ENCODE measurements at regions not wholly inside any gene's neighbourhood (a gene's known extent, or its start where the extent isn't known, plus 50 kb on each side); places are given as distances from the start of the nearest gene placed in this dataset.

DNA sequence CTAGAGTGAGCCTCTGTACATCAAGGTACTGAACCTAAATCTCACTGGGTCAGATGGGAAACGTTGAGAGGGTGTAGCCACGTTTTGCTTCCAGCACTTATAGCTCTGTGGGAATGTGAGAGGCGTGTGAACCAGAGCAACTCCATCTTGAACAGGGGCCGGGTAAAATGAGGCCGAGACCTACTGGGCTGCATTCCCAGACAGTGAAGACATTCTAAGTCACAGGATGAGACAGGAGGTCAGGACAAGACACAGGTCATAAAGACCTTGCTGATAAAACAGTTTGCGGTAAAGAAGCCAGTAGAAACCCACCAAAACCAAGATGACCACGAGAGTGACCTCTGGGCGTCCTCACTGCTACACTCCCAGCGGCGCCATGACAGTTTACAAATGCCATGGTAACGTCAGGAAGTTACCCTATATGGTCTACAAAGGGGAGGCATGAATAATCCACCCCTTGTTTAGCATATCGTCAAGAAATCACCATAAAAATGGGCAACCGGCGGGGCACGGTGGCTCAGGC is 63.4 kb upstream of the NCOR2 start (continued):
- TF ChIP-seq, protein P1, sequence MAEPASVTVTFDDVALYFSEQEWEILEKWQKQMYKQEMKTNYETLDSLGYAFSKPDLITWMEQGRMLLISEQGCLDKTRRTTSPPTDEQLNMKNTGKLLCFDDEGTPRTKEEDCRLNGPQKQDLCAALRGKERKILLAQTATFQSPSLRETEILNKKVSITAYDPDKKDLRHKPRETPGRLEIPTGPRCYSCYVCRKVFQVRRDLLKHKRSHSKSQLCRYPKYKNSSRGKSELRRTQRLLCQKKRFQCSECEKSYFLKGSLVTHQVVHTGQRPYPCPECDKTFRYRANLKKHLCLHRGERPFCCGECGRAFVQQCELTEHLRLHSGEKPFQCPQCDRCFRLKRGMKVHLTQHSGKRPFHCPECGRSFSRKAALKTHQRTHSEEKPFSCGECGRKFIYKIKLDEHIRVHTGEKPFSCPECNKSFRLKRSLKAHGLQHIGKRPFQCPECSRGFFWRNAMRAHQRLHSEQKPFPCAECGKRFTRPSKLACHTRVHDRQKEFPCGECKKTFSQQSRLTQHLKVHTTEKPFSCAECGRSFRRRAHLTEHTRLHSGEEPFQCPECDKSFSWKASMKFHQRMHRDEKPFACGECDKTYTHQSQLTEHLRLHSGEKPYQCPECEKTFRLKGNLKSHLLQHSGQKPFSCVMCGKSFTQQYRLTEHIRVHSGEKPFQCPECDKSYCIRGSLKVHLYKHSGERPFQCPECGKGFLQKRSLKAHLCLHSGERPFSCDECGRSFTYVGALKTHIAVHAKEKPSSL (CRISPR knock-in tag; conservative IDR thresholded peaks at IDR 0.05) = peak; percentile 71; the same call in 1 of the 2 replicates
- peak; percentile 39; the same call in 1 of the 2 replicates for TF ChIP-seq PRRX2 (CRISPR knock-in tag; IDR thresholded peaks at IDR 0.05)
- TF ChIP-seq, protein P2, sequence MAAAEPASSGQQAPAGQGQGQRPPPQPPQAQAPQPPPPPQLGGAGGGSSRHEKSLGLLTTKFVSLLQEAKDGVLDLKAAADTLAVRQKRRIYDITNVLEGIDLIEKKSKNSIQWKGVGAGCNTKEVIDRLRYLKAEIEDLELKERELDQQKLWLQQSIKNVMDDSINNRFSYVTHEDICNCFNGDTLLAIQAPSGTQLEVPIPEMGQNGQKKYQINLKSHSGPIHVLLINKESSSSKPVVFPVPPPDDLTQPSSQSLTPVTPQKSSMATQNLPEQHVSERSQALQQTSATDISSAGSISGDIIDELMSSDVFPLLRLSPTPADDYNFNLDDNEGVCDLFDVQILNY (CRISPR knock-in tag; IDR thresholded peaks at IDR 0.05) = no peak
- peak; percentile 55; the same call in 1 of the 2 replicates for TF ChIP-seq ETV6 (CRISPR knock-in tag; IDR thresholded peaks at IDR 0.05)
- peak; percentile 78; the same call in 1 of the 2 replicates for TF ChIP-seq EMX1 (CRISPR knock-in tag; IDR thresholded peaks at IDR 0.05)
- TF ChIP-seq ZNF423 (CRISPR knock-in tag; IDR thresholded peaks at IDR 0.05) = peak; percentile 63
- TF ChIP-seq TEAD4 (CRISPR knock-in tag; IDR thresholded peaks at IDR 0.05) = no peak
- TF ChIP-seq, protein P3, sequence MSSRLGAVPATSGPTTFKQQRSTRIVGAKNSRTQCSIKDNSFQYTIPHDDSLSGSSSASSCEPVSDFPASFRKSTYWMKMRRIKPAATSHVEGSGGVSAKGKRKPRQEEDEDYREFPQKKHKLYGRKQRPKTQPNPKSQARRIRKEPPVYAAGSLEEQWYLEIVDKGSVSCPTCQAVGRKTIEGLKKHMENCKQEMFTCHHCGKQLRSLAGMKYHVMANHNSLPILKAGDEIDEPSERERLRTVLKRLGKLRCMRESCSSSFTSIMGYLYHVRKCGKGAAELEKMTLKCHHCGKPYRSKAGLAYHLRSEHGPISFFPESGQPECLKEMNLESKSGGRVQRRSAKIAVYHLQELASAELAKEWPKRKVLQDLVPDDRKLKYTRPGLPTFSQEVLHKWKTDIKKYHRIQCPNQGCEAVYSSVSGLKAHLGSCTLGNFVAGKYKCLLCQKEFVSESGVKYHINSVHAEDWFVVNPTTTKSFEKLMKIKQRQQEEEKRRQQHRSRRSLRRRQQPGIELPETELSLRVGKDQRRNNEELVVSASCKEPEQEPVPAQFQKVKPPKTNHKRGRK (CRISPR knock-in tag; IDR thresholded peaks at IDR 0.05; ENCODE audit: borderline replicate concordance) = no peak
- TF ChIP-seq ZNF263 (CRISPR knock-in tag; IDR thresholded peaks at IDR 0.05; ENCODE audit: low read depth) = no peak
- TF ChIP-seq, protein P4, sequence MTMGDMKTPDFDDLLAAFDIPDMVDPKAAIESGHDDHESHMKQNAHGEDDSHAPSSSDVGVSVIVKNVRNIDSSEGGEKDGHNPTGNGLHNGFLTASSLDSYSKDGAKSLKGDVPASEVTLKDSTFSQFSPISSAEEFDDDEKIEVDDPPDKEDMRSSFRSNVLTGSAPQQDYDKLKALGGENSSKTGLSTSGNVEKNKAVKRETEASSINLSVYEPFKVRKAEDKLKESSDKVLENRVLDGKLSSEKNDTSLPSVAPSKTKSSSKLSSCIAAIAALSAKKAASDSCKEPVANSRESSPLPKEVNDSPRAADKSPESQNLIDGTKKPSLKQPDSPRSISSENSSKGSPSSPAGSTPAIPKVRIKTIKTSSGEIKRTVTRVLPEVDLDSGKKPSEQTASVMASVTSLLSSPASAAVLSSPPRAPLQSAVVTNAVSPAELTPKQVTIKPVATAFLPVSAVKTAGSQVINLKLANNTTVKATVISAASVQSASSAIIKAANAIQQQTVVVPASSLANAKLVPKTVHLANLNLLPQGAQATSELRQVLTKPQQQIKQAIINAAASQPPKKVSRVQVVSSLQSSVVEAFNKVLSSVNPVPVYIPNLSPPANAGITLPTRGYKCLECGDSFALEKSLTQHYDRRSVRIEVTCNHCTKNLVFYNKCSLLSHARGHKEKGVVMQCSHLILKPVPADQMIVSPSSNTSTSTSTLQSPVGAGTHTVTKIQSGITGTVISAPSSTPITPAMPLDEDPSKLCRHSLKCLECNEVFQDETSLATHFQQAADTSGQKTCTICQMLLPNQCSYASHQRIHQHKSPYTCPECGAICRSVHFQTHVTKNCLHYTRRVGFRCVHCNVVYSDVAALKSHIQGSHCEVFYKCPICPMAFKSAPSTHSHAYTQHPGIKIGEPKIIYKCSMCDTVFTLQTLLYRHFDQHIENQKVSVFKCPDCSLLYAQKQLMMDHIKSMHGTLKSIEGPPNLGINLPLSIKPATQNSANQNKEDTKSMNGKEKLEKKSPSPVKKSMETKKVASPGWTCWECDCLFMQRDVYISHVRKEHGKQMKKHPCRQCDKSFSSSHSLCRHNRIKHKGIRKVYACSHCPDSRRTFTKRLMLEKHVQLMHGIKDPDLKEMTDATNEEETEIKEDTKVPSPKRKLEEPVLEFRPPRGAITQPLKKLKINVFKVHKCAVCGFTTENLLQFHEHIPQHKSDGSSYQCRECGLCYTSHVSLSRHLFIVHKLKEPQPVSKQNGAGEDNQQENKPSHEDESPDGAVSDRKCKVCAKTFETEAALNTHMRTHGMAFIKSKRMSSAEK (CRISPR knock-in tag; IDR thresholded peaks at IDR 0.05; ENCODE audit: borderline replicate concordance) = peak; percentile 88; the same call in 1 of the 2 replicates
- no peak for TF ChIP-seq NR1H2 (CRISPR knock-in tag; IDR thresholded peaks at IDR 0.05)
- TF ChIP-seq, protein P5, sequence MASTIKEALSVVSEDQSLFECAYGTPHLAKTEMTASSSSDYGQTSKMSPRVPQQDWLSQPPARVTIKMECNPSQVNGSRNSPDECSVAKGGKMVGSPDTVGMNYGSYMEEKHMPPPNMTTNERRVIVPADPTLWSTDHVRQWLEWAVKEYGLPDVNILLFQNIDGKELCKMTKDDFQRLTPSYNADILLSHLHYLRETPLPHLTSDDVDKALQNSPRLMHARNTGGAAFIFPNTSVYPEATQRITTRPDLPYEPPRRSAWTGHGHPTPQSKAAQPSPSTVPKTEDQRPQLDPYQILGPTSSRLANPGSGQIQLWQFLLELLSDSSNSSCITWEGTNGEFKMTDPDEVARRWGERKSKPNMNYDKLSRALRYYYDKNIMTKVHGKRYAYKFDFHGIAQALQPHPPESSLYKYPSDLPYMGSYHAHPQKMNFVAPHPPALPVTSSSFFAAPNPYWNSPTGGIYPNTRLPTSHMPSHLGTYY (CRISPR knock-in tag; IDR thresholded peaks at IDR 0.05) = peak; percentile 61; the same call in 1 of the 2 replicates

DNA sequence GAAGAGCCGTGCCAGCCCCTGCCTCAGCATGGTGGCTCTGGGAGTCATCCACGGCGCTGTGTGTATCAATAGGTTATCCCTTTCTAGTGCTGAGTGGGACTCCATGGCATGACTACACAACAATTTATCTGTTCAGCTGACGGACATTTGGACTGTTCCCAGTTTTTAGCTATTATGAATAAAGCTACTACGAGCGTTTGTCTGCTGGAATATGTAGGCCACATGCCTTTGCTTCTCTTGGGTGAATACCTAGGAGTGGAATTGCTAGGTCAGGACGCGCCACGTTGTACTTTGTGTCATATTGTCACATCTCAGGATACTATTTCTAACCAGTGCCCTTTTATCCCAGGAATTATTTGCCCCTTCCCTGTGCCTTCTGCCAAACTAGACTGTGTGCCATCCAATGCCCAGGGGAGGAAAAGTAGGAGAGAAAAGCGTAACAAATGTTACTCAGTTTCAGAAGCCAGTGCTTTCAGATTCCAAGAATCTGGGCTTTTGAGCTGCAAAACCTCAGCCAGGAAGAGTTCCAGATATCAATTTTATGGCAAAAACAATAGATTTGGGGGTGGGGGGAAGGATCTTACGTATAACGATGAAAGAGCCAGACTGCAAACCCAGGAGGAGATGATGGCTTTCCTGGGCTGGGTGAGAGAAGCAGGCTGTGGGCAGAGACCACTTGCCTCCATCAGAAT is 62.5 kb upstream of the NCOR2 start:
- no peak overlapping the region for H3K27ac Mint-ChIP-seq
- peaks cover 6% of the 10 kb centered on the region for H3K9me3 Mint-ChIP-seq
- no peak overlapping the region for H3K4me3 Mint-ChIP-seq
- ATAC-seq (no peak), DNase-seq (ENCODE audit: low spot score) (no peak)
- H3K27me3 Mint-ChIP-seq (ENCODE audit: low read depth) = no peaks in the 10 kb centered on the region
- ChIA-PET POLR2A (interaction anchor here (0.6 kb wide), 1 partner anchor 244 kb away, joined by 6 read pairs; no protein-coding TSS in a partner anchor), CTCF (interaction anchor here (1.2 kb wide), 1 partner anchor 26 kb away, joined by 3 read pairs; no protein-coding TSS in a partner anchor)
- no peak for TF ChIP-seq CREM (CRISPR knock-in tag; IDR thresholded peaks at IDR 0.05)
- peaks cover 28% of the 10 kb centered on the region for H3K4me1 Mint-ChIP-seq
- H3K36me3 Mint-ChIP-seq = no peaks in the 10 kb centered on the region

All from WTC11 (cell line).